PC-9 (cell line): ENCODE measurements at regions not wholly inside any gene's neighbourhood (a gene's known extent, or its start where the extent isn't known, plus 50 kb on each side); places are given as distances from the start of the nearest gene placed in this dataset.

Experiments
- BruUV-seq: library from RNA; stranded (reverse); fragments of 400-500 nt; replicated peaks from 2 replicates; lab custom pipeline; 2021; lab: Mats Ljungman, UMichigan
- CTCF ChIA-PET: fragments of 300-600 bp; sonication (Branson Sonifier 250); formaldehyde crosslinking; loops from one replicate; lab custom pipeline; 2022; ENCODE audit warnings: antibody characterized with exemption; lab: Charles Lee
- POLR2A ChIA-PET: fragments of 300-600 bp; sonication (Branson Sonifier 250); formaldehyde crosslinking; loops from one replicate; lab custom pipeline; 2022; ENCODE audit warnings: antibody characterized with exemption; ENCODE audit not compliant: unreplicated experiment; lab: Charles Lee
- DNase-seq, 2 experiments: peaks; one replicate each; pipeline versions ENCODE4 v3.0.0 to v3.0.0-alpha.2; 2015 to 2022; ENCODE audit warnings: mixed read lengths in 1 of 2
- H2AFZ ChIP-seq: fragments of 200-600 bp; sonication (generic); 2 replicates; pipeline ENCODE4 v1.8.1; 2017; ENCODE audit warnings: antibody characterized with exemption
- H3F3A ChIP-seq: fragments of 200-600 bp; sonication (generic); 2 replicates; pipeline ENCODE4 v1.8.1; 2017; ENCODE audit warnings: antibody characterized with exemption, mild to moderate bottlenecking, low read depth; ENCODE audit not compliant: insufficient read depth
- H3K27ac ChIP-seq: fragments of 200-600 bp; sonication (generic); 2 replicates; pipeline ENCODE4 v1.6.1; 2016; ENCODE audit warnings: mixed run types
- H3K27me3 ChIP-seq: fragments of 200-600 bp; sonication (generic); 2 replicates; pipeline ENCODE4 v1.6.1; 2016; ENCODE audit warnings: low read depth, mixed run types; ENCODE audit not compliant: insufficient read depth
- H3K36me3 ChIP-seq: fragments of 200-600 bp; sonication (generic); 2 replicates; pipeline ENCODE4 v1.6.1; 2016; ENCODE audit warnings: low read depth, mixed run types
- H3K4me1 ChIP-seq: fragments of 200-600 bp; sonication (generic); replicated peaks from 2 replicates; pipeline ENCODE4 v1.6.1; 2016; ENCODE audit warnings: mixed run types; ENCODE audit not compliant: insufficient read depth
- H3K4me2 ChIP-seq: fragments of 200-600 bp; sonication (generic); 2 replicates; pipeline ENCODE4 v1.6.1; 2017; ENCODE audit warnings: mixed run types
- H3K4me3 ChIP-seq: fragments of 200-600 bp; sonication (generic); 2 replicates; pipeline ENCODE4 v1.6.1; 2016; ENCODE audit warnings: mixed run types
- H3K79me2 ChIP-seq: fragments of 200-600 bp; sonication (generic); 2 replicates; pipeline ENCODE4 v1.6.1; 2017; ENCODE audit warnings: low read depth, mixed run types
- H3K9me2 ChIP-seq: fragments of 200-600 bp; sonication (generic); 2 replicates; pipeline ENCODE4 v1.8.1; 2017; ENCODE audit warnings: mild to moderate bottlenecking; ENCODE audit not compliant: insufficient read depth
- H3K9me3 ChIP-seq: fragments of 200-600 bp; sonication (generic); 2 replicates; pipeline ENCODE4 v1.8.1; 2016; ENCODE audit warnings: low read depth; ENCODE audit not compliant: insufficient read depth
- H4K20me1 ChIP-seq: fragments of 200-600 bp; sonication (generic); 2 replicates; pipeline ENCODE4 v1.8.1; 2017; ENCODE audit not compliant: insufficient read depth
- EZH2 ChIP-seq: fragments of 200-600 bp; sonication (generic); IDR thresholded peaks from 2 replicates; pipeline ENCODE4 v1.8.0; 2017; ENCODE audit warnings: antibody characterized with exemption, low read depth
- intact Hi-C: fragments of 100-400 bp; cut with micrococcal nuclease; formaldehyde crosslinking; loops from one replicate; pipeline ENCODE4 v1.10.0; 2022; ENCODE audit not compliant: unreplicated experiment
- TF ChIP-seq, protein P1 (sequence below): fragments of 200-600 bp; sonication (generic); conservative IDR thresholded peaks from 2 replicates; pipeline ENCODE4 v1.6.1; 2017; ENCODE audit warnings: mixed run types, antibody characterized with exemption, mild to moderate bottlenecking, moderate library complexity

DNA sequence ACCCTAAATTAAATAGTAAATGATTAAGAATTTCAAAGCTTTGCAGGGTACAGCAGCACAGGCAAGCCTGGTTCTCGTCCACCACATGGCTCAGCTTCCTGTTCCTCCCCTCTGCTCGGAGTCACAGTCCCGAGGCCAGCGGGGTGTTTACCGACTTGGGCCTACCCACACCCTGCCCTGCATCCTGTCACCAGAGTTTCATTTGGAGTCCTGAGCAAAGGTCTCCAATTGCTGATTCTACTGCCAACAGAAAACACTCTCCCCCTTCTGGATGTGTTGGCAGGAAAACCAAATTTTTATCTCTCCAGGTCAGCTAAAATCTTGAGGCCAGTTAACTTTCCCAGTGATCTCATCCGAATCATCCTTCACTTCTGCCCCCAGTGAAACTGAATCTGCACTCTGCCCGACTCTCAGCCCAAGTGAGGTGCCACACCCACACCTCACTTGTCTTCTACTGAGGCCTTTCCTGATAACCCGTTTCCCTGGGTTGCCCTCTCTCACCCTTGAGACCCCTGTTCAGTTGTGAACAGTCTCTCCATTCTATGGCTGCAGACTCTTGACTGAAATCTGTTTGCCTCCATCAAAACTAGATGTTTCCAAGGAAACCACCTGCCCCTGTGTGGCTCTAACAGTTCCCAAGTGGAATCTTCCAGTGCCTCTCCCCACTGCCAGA is 71.2 kb downstream of the VCPKMT start:
- TF ChIP-seq, protein P1, sequence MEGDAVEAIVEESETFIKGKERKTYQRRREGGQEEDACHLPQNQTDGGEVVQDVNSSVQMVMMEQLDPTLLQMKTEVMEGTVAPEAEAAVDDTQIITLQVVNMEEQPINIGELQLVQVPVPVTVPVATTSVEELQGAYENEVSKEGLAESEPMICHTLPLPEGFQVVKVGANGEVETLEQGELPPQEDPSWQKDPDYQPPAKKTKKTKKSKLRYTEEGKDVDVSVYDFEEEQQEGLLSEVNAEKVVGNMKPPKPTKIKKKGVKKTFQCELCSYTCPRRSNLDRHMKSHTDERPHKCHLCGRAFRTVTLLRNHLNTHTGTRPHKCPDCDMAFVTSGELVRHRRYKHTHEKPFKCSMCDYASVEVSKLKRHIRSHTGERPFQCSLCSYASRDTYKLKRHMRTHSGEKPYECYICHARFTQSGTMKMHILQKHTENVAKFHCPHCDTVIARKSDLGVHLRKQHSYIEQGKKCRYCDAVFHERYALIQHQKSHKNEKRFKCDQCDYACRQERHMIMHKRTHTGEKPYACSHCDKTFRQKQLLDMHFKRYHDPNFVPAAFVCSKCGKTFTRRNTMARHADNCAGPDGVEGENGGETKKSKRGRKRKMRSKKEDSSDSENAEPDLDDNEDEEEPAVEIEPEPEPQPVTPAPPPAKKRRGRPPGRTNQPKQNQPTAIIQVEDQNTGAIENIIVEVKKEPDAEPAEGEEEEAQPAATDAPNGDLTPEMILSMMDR = no peak
- no peak for TF ChIP-seq EZH2
- peak overlapping the region; percentile 61 for H3K4me2 ChIP-seq

DNA sequence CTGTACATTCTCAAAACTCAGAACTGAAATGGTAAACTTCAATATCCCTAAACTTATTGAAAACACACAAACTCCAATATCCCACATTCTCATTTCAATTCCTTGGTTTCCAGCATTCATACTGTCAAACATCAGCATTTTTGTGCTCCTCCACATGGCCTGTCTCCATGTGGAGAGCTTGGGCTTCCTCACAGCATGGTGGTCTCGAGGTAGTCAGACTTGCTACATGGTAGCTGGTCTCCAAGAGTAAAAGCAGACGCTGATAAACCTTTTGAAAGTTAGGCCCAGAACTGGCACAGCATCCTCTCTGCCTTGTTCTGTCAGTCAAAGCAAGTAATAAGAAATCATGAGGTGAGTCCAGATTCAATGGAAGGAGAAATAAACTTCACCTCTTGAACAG is 70.5 kb downstream of the VCPKMT start:
- BruUV-seq = no TSS peak
- H2AFZ ChIP-seq = no peak overlapping the region
- no peaks in the 10 kb centered on the region for H4K20me1 ChIP-seq
- H3K9me2 ChIP-seq = no peaks in the 10 kb centered on the region
- no peaks in the 10 kb centered on the region for H3K36me3 ChIP-seq
- intact Hi-C loops = loop anchor here (5.0 kb wide), 1 partner anchor 84 kb away; no protein-coding TSS in a partner anchor
- H3K9me3 ChIP-seq = no peaks in the 10 kb centered on the region
- no peak overlapping the region for H3K4me3 ChIP-seq
- no peak for DNase-seq
- peaks cover 49% of the 10 kb centered on the region for H3F3A ChIP-seq
- CTCF ChIA-PET = no interaction called here
- POLR2A ChIA-PET = interaction anchor here (0.6 kb wide), 1 partner anchor 28 kb away, joined by 3 read pairs; no protein-coding TSS in a partner anchor
- H3K27me3 ChIP-seq = no peaks in the 10 kb centered on the region
- TF ChIP-seq, protein P1 = no peak
- TF ChIP-seq EZH2 = no peak
- peak overlapping the region; percentile 61 for H3K4me2 ChIP-seq
- H3K4me1 ChIP-seq = peaks cover 74% of the 10 kb centered on the region
- peak overlapping the region; percentile 99 for H3K27ac ChIP-seq
- H3K79me2 ChIP-seq = no peaks in the 10 kb centered on the region

More for the DNA sequence above, 71.2 kb downstream of the VCPKMT start:
- no TSS peak for BruUV-seq
- ChIA-PET POLR2A (interaction anchor here (0.5 to 0.6 kb wide), 3 partner anchors 37 to 182 kb away, joined by 3 to 4 read pairs (median 4); no protein-coding TSS in a partner anchor), CTCF (interaction anchor here (0.6 kb wide), 1 partner anchor 19 kb away, joined by 4 read pairs; no protein-coding TSS in a partner anchor)
- DNase-seq = peak; percentile 63 to 89
- Histone ChIP-seq H3F3A (peaks cover 54% of the 10 kb centered on the region), H3K79me2 (no peaks in the 10 kb centered on the region), H2AFZ (peak overlapping the region; percentile 30; the same call in 1 of the 2 replicates), H3K4me1 (peaks cover 81% of the 10 kb centered on the region), H3K27ac (peak overlapping the region; percentile 99), H3K36me3 (no peaks in the 10 kb centered on the region), H3K9me2 (no peaks in the 10 kb centered on the region), H3K4me3 (no peak overlapping the region), H3K27me3 (no peaks in the 10 kb centered on the region), H3K9me3 (no peaks in the 10 kb centered on the region), H4K20me1 (no peaks in the 10 kb centered on the region)
- intact Hi-C loops = loop anchor here (5.0 kb wide), 1 partner anchor 83 kb away; no protein-coding TSS in a partner anchor

DNA sequence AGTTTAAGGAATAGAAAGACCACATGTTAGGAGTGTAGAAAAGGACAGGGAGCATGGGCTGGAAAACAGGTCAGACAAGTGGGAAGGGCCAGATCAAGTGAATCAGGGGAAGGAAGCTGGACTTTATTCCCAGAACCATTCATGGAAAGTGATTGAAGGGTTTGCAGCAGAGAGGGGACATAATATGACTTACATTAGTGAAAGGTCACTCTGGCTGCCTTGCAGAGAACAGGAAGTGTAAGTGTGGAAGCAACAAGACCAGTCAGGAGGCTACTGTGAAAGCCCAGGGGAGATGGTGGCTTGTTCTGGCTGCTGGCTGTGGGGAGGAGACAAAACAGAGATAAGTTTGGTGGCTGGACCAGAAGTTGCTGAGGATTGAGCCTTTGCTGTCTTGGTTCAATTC is 69.1 kb downstream of the VCPKMT start:
- Histone ChIP-seq H3K4me3 (no peak overlapping the region), H4K20me1 (no peaks in the 10 kb centered on the region), H3F3A (peaks cover 41% of the 10 kb centered on the region), H3K9me2 (no peaks in the 10 kb centered on the region), H3K27me3 (no peaks in the 10 kb centered on the region), H3K4me1 (peaks cover 60% of the 10 kb centered on the region), H3K36me3 (no peaks in the 10 kb centered on the region), H3K9me3 (no peaks in the 10 kb centered on the region), H3K79me2 (no peaks in the 10 kb centered on the region), H2AFZ (peak overlapping the region; percentile 69; the same call in 1 of the 2 replicates), H3K27ac (peak overlapping the region; percentile 99), H3K4me2 (peak overlapping the region; percentile 61)
- peak; percentile 51 to 70 for DNase-seq
- no peak for TF ChIP-seq EZH2
- TF ChIP-seq, protein P1 = no peak
- CTCF ChIA-PET = no interaction called here
- POLR2A ChIA-PET = interaction anchor here (0.6 to 1.2 kb wide), 2 partner anchors 40 to 1781 kb away, joined by 4 to 6 read pairs; no protein-coding TSS in a partner anchor
- intact Hi-C loops = loop anchor here (1.0 to 5.0 kb wide), 2 partner anchors 15 to 85 kb away; no protein-coding TSS in a partner anchor
- BruUV-seq = no TSS peak
